Neural crest cell (in vitro differentiated cells): ENCODE measurements at regions not wholly inside any gene's neighbourhood (a gene's known extent, or its start where the extent isn't known, plus 50 kb on each side); places are given as distances from the start of the nearest gene placed in this dataset.

ENCODE experiments used
- DNase-seq: peaks from one replicate; pipeline ENCODE4 v3.0.0; 2021; ENCODE audit warnings: low read depth, mixed read lengths, low spot score
- H3K27ac Mint-ChIP-seq: one replicate; pipeline ENCODE4 v1.8.0; 2021; ENCODE audit warnings: mild to moderate bottlenecking, mixed read lengths; ENCODE audit not compliant: unreplicated experiment
- H3K27me3 Mint-ChIP-seq: 2 replicates; pipeline ENCODE4 v1.8.0; 2021; ENCODE audit warnings: low read depth, mild to moderate bottlenecking, mixed read lengths
- H3K36me3 Mint-ChIP-seq: 2 replicates; pipeline ENCODE4 v1.8.0; 2021; ENCODE audit warnings: low read depth, mild to moderate bottlenecking, mixed read lengths
- H3K4me1 Mint-ChIP-seq: 2 replicates; pipeline ENCODE4 v1.8.0; 2021; ENCODE audit warnings: mixed read lengths
- H3K4me3 Mint-ChIP-seq: one replicate; pipeline ENCODE4 v1.8.0; 2021; ENCODE audit warnings: mild to moderate bottlenecking, mixed read lengths
- H3K9me3 Mint-ChIP-seq: 2 replicates; pipeline ENCODE4 v1.8.0; 2021; ENCODE audit warnings: mixed read lengths
- CTCF ChIP-seq: fragments of 200-600 bp; sonication (generic); conservative IDR thresholded peaks from 2 replicates; pipeline ENCODE4 v1.5.0; 2021; ENCODE audit warnings: antibody characterized with exemption, mild to moderate bottlenecking

- no peaks in the 10 kb centered on the region for H3K36me3 Mint-ChIP-seq
- H3K27me3 Mint-ChIP-seq: no peaks in the 10 kb centered on the region
- H3K4me1 Mint-ChIP-seq: peaks cover 3% of the 10 kb centered on the region
- no peak overlapping the region for H3K4me3 Mint-ChIP-seq
- peaks cover 3% of the 10 kb centered on the region for H3K9me3 Mint-ChIP-seq
- H3K27ac Mint-ChIP-seq: no peak overlapping the region
- TF ChIP-seq CTCF: no peak
- no peak for DNase-seq
Observed at GRCh38 chr11:97894978-97895377, 1125.8 kb upstream of the CNTN5 start.

GRCh38 chr11:97895572-97895971 is 1125.2 kb upstream of the CNTN5 start:
- Mint-ChIP-seq H3K27ac (no peak overlapping the region), H3K9me3 (peaks cover 3% of the 10 kb centered on the region), H3K4me3 (no peak overlapping the region), H3K4me1 (peaks cover under 1% of the 10 kb centered on the region), H3K27me3 (no peaks in the 10 kb centered on the region), H3K36me3 (no peaks in the 10 kb centered on the region)
- TF ChIP-seq CTCF: no peak
- DNase-seq: no peak

GRCh38 chr11:97902828-97903227 is 1117.9 kb upstream of the CNTN5 start:
- Mint-ChIP-seq H3K27ac (no peak overlapping the region), H3K4me3 (no peak overlapping the region), H3K27me3 (no peaks in the 10 kb centered on the region), H3K9me3 (no peaks in the 10 kb centered on the region), H3K36me3 (no peaks in the 10 kb centered on the region), H3K4me1 (no peaks in the 10 kb centered on the region)
- TF ChIP-seq CTCF: no peak
- DNase-seq: no peak

- TF ChIP-seq CTCF: no peak
- Mint-ChIP-seq H3K4me1 (no peaks in the 10 kb centered on the region), H3K36me3 (no peaks in the 10 kb centered on the region), H3K9me3 (no peaks in the 10 kb centered on the region), H3K4me3 (no peak overlapping the region), H3K27me3 (no peaks in the 10 kb centered on the region), H3K27ac (no peak overlapping the region)
- DNase-seq: no peak
Observed at GRCh38 chr11:97905101-97905500, 1115.6 kb upstream of the CNTN5 start.

GRCh38 chr11:97905671-97906070 is 1115.1 kb upstream of the CNTN5 start:
- H3K4me1 Mint-ChIP-seq: no peaks in the 10 kb centered on the region
- no peak overlapping the region for H3K4me3 Mint-ChIP-seq
- no peaks in the 10 kb centered on the region for H3K36me3 Mint-ChIP-seq
- H3K9me3 Mint-ChIP-seq: no peaks in the 10 kb centered on the region
- H3K27me3 Mint-ChIP-seq: no peaks in the 10 kb centered on the region
- DNase-seq: no peak
- H3K27ac Mint-ChIP-seq: no peak overlapping the region
- no peak for TF ChIP-seq CTCF

- Mint-ChIP-seq H3K4me1 (no peaks in the 10 kb centered on the region), H3K4me3 (no peak overlapping the region), H3K9me3 (no peaks in the 10 kb centered on the region), H3K36me3 (no peaks in the 10 kb centered on the region), H3K27me3 (no peaks in the 10 kb centered on the region), H3K27ac (no peak overlapping the region)
- DNase-seq: no peak
- TF ChIP-seq CTCF: no peak
Observed at GRCh38 chr11:97908354-97908753, 1112.4 kb upstream of the CNTN5 start.
